Psoas muscle (tissue), 7 donors: ENCODE measurements at regions not wholly inside any gene's neighbourhood (a gene's known extent, or its start where the extent isn't known, plus 50 kb on each side); places are given as distances from the start of the nearest gene placed in this dataset.

Experiments used
- ATAC-seq, 4 donors: fragments of 200-7000 bp; cut with Tn5 transposase; one replicate each; pipeline ENCODE4 v1.9.1; 2020; ENCODE audit warnings: moderate library complexity in 3 of 4, mild to moderate bottlenecking in 2 of 4
- DNase-seq, 2 donors: peaks; one replicate each; pipeline ENCODE4 v3.0.0-alpha.2; 2020
- H3K27ac ChIP-seq: fragments of 200-600 bp; one replicate; pipeline ENCODE4 v1.8.0; 2022
- H3K27me3 ChIP-seq, 3 donors: fragments of 200-600 bp in 1 of 3; one replicate each; pipeline versions ENCODE4 v1.6.1 to v1.8.0; 2013 to 2022; ENCODE audit warnings: low read length in 2 of 3, mild to moderate bottlenecking in 2 of 3, moderate library complexity in 1 of 3; ENCODE audit not compliant: insufficient read depth in 3 of 3
- H3K36me3 ChIP-seq, 2 donors: fragments of 200-600 bp in 1 of 2; one replicate each; pipeline versions ENCODE4 v1.6.1 to v1.8.0; 2013 to 2022; ENCODE audit warnings: low read depth in 1 of 2, mild to moderate bottlenecking in 1 of 2, moderate library complexity in 1 of 2; ENCODE audit not compliant: insufficient read depth in 1 of 2
- H3K4me1 ChIP-seq: fragments of 200-600 bp; one replicate; pipeline ENCODE4 v1.8.0; 2022
- H3K4me3 ChIP-seq: fragments of 200-600 bp; one replicate; pipeline ENCODE4 v1.8.0; 2022; ENCODE audit warnings: mild to moderate bottlenecking
- H3K9me3 ChIP-seq: fragments of 200-600 bp; one replicate; pipeline ENCODE4 v1.8.0; 2022
- CTCF ChIP-seq: fragments of 200-600 bp; IDR thresholded peaks from one replicate; pipeline ENCODE4 v1.8.0; 2022; ENCODE audit warnings: antibody characterized with exemption
- WGBS, 3 donors: extraction: QIAGEN DNeasy Blood & Tissue Kit; methylation state at CpG; one replicate each; pipeline versions ENCODE4 v1.1.6 to v1.1.7; 2013; 5-methylcytosine and 5-hydroxymethylcytosine counted together
- intact Hi-C, 2 donors: fragments of 100-400 bp; cut with DNase I; formaldehyde crosslinking; loops; one replicate each; pipeline versions ENCODE4 v1.11.0 to v1.14.2; 2022
- donor health status: healthy with polysubstance abuse.
- donor health status: DM: no; HTN: no; CAD: no; lungs with moderate emphysema.
- donor health status: Bipolar disorder and iron deficiency.
- donor health status: healthy.
- donor health status: DM: yes; HTN: yes; CAD: no.
- donor health status: DM: no; HTN: no; CAD: no.
- donor health status: DM: yes; HTN: yes; CAD: no.

GRCh38 chr14:55761651-55762050 lies 181.6 kb downstream of the KTN1 start:
- WGBS, 3 donors, result 82 to 96% (median 92%) methylated on average over 1 of the region's 1 CpG
- TF ChIP-seq CTCF, result no peak
- ATAC-seq, result no peak
- intact Hi-C loops, result no loop called here
- Histone ChIP-seq H3K27ac (no peak overlapping the region), H3K4me3 (no peak overlapping the region), H3K27me3 (peaks cover 0 to 3% (median 0%) of the 10 kb centered on the region in 3 donors), H3K9me3 (no peaks in the 10 kb centered on the region), H3K4me1 (no peaks in the 10 kb centered on the region), H3K36me3 (no peaks in the 10 kb centered on the region)
- DNase-seq, result no peak

GRCh38 chr14:55762595-55763232 lies 182.7 kb downstream of the KTN1 start:
- DNase-seq (no peak), ATAC-seq (no peak)
- 69 to 81% (median 75%) methylated on average over 5 of the region's 5 CpGs for WGBS, 3 donors
- no peak overlapping the region for H3K4me3 ChIP-seq
- no peaks in the 10 kb centered on the region for H3K4me1 ChIP-seq
- no peaks in the 10 kb centered on the region for H3K9me3 ChIP-seq
- intact Hi-C loops, result no loop called here
- H3K27ac ChIP-seq, result no peak overlapping the region
- no peaks in the 10 kb centered on the region for H3K36me3 ChIP-seq
- no peak for TF ChIP-seq CTCF
- H3K27me3 ChIP-seq, result peaks cover 0 to 3% (median 0%) of the 10 kb centered on the region in 3 donors

- Histone ChIP-seq H3K4me1 (no peaks in the 10 kb centered on the region), H3K27me3 (peaks cover 0 to 3% (median 0%) of the 10 kb centered on the region in 3 donors), H3K27ac (no peak overlapping the region), H3K4me3 (no peak overlapping the region), H3K36me3 (no peaks in the 10 kb centered on the region), H3K9me3 (no peaks in the 10 kb centered on the region)
- 60 to 82% (median 78%) methylated on average over 1 of the region's 1 CpG for WGBS, 3 donors
- DNase-seq (no peak), ATAC-seq (no peak)
- intact Hi-C loops, result no loop called here
- no peak for TF ChIP-seq CTCF
These were observed 184.8 kb downstream of the KTN1 start for GRCh38 chr14:55764784-55765183.

- H3K4me3 ChIP-seq, result no peak overlapping the region
- WGBS, 3 donors, result 92 to 99% (median 95%) methylated on average over 22 of the region's 22 CpGs
- DNase-seq (no peak), ATAC-seq (no peak)
- no peaks in the 10 kb centered on the region for H3K9me3 ChIP-seq
- H3K27ac ChIP-seq, result no peak overlapping the region
- TF ChIP-seq CTCF, result no peak
- no peaks in the 10 kb centered on the region for H3K36me3 ChIP-seq
- H3K4me1 ChIP-seq, result no peaks in the 10 kb centered on the region
- no peaks in the 10 kb centered on the region for H3K27me3 ChIP-seq
- intact Hi-C loops, result no loop called here
These were observed 186.1 kb downstream of the KTN1 start for GRCh38 chr14:55766071-55766470.

- Histone ChIP-seq H3K4me1 (no peaks in the 10 kb centered on the region), H3K4me3 (no peak overlapping the region), H3K27ac (no peak overlapping the region), H3K27me3 (no peaks in the 10 kb centered on the region), H3K9me3 (no peaks in the 10 kb centered on the region), H3K36me3 (no peaks in the 10 kb centered on the region)
- TF ChIP-seq CTCF, result no peak
- intact Hi-C loops, result no loop called here
- DNase-seq (no peak), ATAC-seq (no peak)
- WGBS, 3 donors, result 85% methylated on average over 2 of the region's 2 CpGs
These were observed 187.3 kb downstream of the KTN1 start for GRCh38 chr14:55767286-55767685.
